ENCODE measurements at regions not wholly inside any gene's neighbourhood (a gene's known extent, or its start where the extent isn't known, plus 50 kb on each side); places are given as distances from the start of the nearest gene placed in this dataset.

DNA sequence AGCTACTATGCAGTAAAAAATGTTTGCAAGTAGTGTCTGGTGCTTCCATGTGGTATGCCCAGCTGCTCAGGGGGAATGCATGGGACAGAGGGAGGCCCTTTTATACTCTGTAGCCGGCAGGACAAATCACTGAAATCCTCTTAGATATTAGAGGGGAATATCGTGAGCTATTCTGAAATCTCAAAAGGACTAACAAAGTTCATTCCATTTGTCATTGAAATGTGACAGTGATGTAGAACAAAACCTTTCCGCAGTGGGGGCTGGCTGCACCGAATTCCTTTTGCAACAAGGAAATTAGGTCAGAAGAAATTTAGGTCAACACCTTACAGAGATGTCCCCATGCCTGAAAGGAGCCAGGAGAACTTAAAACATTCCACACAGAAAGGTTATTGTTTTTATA is 72.4 kb upstream of the MEF2C start:
- no peak for DNase-seq (ENCODE audit: low read depth)

- DNase-seq (ENCODE audit: low read depth), result no peak
Measured at GRCh38 chr5:88954511-88954910, 71.5 kb upstream of the MEF2C start.

GRCh38 chr5:88952996-88953643 is 70.1 kb upstream of the MEF2C start:
- no peak for DNase-seq (ENCODE audit: low read depth)

DNA sequence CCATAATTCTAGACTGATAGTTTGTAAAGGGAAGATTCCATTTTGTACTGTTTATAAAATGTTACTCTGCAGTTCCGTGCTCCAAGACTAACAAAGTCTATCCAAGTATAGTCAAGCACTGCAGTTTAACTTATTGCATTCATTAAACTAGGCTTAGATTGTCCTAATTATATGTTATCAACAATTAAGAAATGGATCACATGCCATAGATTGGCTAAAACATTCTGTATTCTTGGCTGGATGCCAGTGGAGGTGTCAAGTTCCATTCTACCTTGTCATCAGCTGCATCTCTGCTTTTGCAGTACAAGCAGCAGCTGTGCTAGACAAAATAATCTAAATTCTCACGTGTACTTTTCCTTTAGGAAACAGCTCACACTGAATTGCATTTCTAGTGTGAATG is 69.4 kb upstream of the MEF2C start:
- no peak for DNase-seq (ENCODE audit: low read depth)

DNA sequence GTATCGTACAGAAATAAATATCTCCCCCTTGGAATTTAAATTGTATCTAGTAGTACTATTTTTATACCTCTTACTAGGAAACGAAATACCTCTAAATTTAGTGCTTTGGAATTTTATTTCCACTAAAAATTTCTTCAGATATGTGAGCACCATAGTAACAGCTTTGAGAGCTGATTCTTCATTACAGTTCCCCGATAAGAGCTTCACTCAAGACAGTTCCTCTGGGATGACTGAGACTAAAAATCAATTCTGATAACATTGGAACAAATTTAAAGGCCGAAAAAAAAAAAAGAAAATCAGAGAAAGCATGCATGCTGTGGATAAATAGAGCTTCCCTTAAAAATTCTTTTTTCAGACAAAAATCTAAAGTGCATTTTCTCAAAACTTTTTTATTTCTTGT is 68.5 kb upstream of the MEF2C start:
- DNase-seq (ENCODE audit: low read depth), result no peak

DNA sequence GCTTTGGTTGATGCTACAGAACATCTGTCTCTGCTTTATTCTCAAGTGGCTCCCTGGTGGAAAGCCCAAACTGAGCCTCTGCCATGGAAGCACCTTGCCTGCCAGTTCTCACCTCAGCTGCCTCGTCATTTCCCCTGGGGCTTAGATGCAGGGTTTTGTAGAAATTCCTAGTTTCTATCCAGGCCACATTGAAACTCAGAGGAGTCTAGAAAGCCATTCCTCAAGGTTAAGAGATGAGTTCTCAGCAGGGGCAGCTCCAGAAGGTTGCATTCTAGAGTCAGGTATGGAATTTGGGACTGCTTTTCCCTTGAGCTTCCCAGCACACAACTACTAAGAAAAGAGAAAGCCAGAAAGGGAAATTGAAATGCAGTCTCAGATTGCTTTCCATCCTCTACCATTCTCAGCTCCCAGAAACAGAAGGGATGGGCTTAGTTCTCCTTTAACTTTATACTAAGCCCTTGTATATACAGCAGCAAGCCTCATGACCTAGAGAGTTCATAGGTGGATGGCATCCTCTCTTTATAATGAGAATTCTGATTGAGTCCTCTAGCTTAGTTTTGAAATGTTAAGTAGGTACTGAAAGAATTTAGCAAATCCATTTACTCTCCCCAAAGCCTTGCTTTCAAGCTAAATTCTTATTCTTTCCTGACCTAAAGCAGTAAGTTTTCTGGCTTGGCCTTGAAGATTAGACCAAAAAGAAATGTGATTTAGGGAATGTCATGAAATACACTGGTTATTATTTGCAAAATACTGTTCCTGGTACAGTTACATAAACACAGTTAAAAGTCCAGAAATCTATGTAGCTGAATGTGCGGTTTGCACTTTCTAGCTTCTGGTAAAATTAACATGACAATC is 66.0 kb upstream of the MEF2C start:
- no peak for DNase-seq (ENCODE audit: low read depth)

DNA sequence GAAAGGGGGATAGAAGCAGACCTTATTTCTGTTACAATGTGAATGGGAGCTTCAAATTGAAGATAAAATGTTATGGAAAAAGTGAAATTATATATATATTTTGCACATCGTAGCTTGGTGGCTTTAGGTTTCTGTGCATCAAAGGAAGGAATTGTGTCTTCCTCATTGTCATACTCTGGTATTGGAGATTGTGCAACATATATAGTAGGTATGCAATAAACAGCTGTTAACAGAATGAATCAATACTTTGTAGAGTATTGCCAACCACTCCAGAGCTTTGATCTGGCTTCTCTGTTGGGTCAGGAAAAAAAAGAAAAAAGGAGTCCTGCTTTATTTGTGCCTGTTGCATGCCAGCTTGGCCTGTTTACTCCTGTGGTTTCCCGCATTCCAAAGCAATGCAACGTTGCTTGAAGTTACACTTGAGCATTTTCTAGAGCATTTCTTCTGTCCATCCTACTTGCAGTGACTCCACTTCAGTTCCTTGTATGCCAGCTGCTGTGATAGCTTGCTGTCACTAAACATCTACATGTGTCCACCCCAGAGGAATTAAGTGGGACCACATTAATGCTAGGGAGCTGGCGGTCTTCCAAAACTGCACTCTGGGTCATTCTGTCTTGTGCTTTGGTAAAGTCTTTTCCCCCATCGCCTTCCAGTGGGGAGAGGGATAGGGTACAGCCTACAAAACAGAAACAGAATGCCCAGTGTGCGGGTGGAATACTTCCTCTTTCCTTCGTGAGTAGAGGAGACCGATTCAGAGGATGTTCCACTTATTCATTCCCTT is 62.0 kb upstream of the MEF2C start:
- DNase-seq (ENCODE audit: low read depth), result no peak

DNA sequence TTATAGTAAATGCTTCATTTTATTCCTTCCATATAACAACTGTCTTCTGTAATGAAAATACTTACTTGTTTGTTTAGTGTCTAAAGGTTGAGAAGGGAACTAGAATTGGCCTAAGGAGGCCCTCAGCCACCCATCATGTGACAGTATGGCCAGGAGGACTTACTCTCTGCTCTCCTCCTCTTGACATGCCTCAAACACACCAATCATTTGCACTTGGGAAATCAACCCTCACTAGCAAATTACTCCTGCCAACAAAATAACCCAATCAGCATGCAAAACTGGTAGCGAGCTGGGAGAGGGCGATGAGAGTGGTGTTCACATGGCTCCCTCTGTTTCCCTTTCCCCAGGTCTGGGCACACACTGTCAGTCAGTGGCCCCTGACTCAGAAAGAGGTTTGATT is 58.6 kb upstream of the MEF2C start:
- DNase-seq (ENCODE audit: low read depth), result no peak

DNA sequence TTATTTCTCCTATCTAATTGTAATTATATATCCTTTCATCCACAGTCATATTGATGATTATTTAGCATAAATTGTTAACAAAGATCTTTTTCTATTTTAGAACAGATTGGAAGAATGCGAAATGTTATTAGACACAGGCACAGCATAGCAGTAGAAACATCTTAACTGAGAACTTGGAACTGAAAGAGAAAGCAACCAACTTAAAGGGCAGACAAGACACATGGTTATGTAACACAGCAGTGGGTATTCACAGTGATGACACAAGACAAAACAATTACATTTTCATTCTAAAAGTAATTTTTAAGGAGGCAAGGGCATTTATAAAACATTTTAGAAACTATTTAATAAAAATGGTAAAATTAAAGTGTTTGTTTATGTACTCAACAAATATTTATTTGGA is 57.7 kb upstream of the MEF2C start:
- DNase-seq (ENCODE audit: low read depth), result no peak

- DNase-seq (ENCODE audit: low read depth), result no peak
Measured at GRCh38 chr5:88939300-88939699, 56.3 kb upstream of the MEF2C start.

- DNase-seq (ENCODE audit: low read depth), result no peak
Measured at GRCh38 chr5:88938488-88938887, 55.5 kb upstream of the MEF2C start.

- no peak for DNase-seq (ENCODE audit: low read depth)
Measured at GRCh38 chr5:88937406-88937805, 54.4 kb upstream of the MEF2C start.

DNA sequence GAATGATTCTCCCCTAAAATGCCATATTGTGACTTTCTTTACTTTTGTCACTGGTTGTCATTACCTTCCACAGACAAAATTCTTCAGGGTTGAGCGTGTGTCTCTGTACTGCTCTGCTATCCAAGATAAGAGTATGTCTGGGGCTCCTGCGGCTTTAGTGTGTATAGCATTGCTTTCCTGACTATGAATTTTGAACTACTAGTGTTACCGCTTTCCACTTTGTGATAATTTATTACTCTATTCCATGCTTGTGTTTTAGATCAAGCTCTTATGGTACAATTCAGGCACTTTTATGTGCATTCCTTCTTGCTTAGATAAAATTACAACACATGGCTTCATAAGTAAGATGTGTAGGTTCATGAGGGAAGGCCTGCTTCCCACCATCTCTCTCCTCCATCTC is 51.5 kb upstream of the MEF2C start:
- no peak for DNase-seq (ENCODE audit: low read depth)
